Mesendoderm (in vitro differentiated cells): ENCODE measurements at regions not wholly inside any gene's neighbourhood (a gene's known extent, or its start where the extent isn't known, plus 50 kb on each side); places are given as distances from the start of the nearest gene placed in this dataset.

Experiments used
- DNase-seq: peaks from one replicate; pipeline ENCODE4 v3.0.0; 2013
- H2AK5ac ChIP-seq: 2 replicates; pipeline ENCODE4 v1.6.1; 2013; ENCODE audit warnings: low read length, inconsistent platforms
- H2BK120ac ChIP-seq: 2 replicates; pipeline ENCODE4 v1.6.1; 2013; ENCODE audit warnings: low read depth, mild to moderate bottlenecking, low read length, moderate library complexity, mixed read lengths
- H2BK15ac ChIP-seq: replicated peaks from 2 replicates; pipeline ENCODE4 v1.6.1; 2013; ENCODE audit warnings: low read depth, mild to moderate bottlenecking, moderate library complexity
- H2BK5ac ChIP-seq: 2 replicates; pipeline ENCODE4 v1.6.1; 2013; ENCODE audit warnings: low read length, inconsistent platforms
- H3K18ac ChIP-seq: 2 replicates; pipeline ENCODE4 v1.6.1; 2013; ENCODE audit warnings: mild to moderate bottlenecking, low read length, mixed read lengths
- H3K23ac ChIP-seq: one replicate; pipeline ENCODE4 v1.6.1; 2013; ENCODE audit warnings: low read length
- H3K27ac ChIP-seq: 2 replicates; pipeline ENCODE4 v1.5.1; 2013; ENCODE audit warnings: low read depth, mild to moderate bottlenecking, inconsistent platforms, low read length, moderate library complexity
- H3K27me3 ChIP-seq: 2 replicates; pipeline ENCODE4 v1.6.1; 2013; ENCODE audit warnings: low read length, control low read depth, mild to moderate bottlenecking, inconsistent platforms; ENCODE audit not compliant: insufficient read depth, poor library complexity
- H3K36me3 ChIP-seq: 2 replicates; pipeline ENCODE4 v1.6.1; 2013; ENCODE audit warnings: low read length, inconsistent platforms; ENCODE audit not compliant: control insufficient read depth, insufficient read depth
- H3K4ac ChIP-seq: one replicate; pipeline ENCODE4 v1.6.1; 2013; ENCODE audit warnings: low read depth, mild to moderate bottlenecking, low read length, moderate library complexity
- H3K4me1 ChIP-seq: 2 replicates; pipeline ENCODE4 v1.6.1; 2013; ENCODE audit warnings: low read depth, low read length, inconsistent platforms; ENCODE audit not compliant: control insufficient read depth
- H3K4me2 ChIP-seq: 2 replicates; pipeline ENCODE4 v1.6.1; 2013; ENCODE audit warnings: low read length
- H3K4me3 ChIP-seq: 2 replicates; pipeline ENCODE4 v1.5.1; 2013; ENCODE audit warnings: mild to moderate bottlenecking, low read length
- H3K56ac ChIP-seq: one replicate; pipeline ENCODE4 v1.6.1; 2013; ENCODE audit warnings: low read length
- H3K79me1 ChIP-seq: 2 replicates; pipeline ENCODE4 v1.6.1; 2013; ENCODE audit warnings: low read length, inconsistent platforms
- H3K79me2 ChIP-seq: 2 replicates; pipeline ENCODE4 v1.6.1; 2013; ENCODE audit warnings: mild to moderate bottlenecking, low read length; ENCODE audit not compliant: control insufficient read depth, insufficient read depth
- H3K9ac ChIP-seq: 2 replicates; pipeline ENCODE4 v1.6.1; 2013; ENCODE audit warnings: low read length, inconsistent platforms
- H4K5ac ChIP-seq: one replicate; pipeline ENCODE4 v1.6.1; 2013; ENCODE audit warnings: low read length
- H4K8ac ChIP-seq: one replicate; pipeline ENCODE4 v1.6.1; 2013; ENCODE audit warnings: low read depth, mild to moderate bottlenecking, control low read depth, low read length, moderate library complexity
- WGBS: extraction: QIAGEN DNeasy Blood & Tissue Kit; methylation state at CpG from one replicate; pipeline ENCODE4 v1.1.7; 2013; ENCODE audit warnings: low lambda C conversion rate, missing lambda C conversion rate; ENCODE audit not compliant: insufficient coverage; ENCODE audit errors: extremely low coverage; 5-methylcytosine and 5-hydroxymethylcytosine counted together

GRCh38 chr14:81729622-81730021, 196.0 kb upstream of the SEL1L start:
- Histone ChIP-seq H4K5ac (no peak overlapping the region), H3K18ac (no peak overlapping the region), H3K79me1 (no peaks in the 10 kb centered on the region), H3K4me3 (no peak overlapping the region), H3K36me3 (no peaks in the 10 kb centered on the region), H2BK120ac (no peak overlapping the region), H2BK15ac (no peak overlapping the region), H3K23ac (no peak overlapping the region), H3K4me1 (no peaks in the 10 kb centered on the region), H3K9ac (no peak overlapping the region), H3K56ac (no peak overlapping the region), H3K79me2 (no peaks in the 10 kb centered on the region), H2AK5ac (no peak overlapping the region), H3K27ac (no peak overlapping the region), H2BK5ac (no peak overlapping the region), H3K4me2 (no peak overlapping the region), H3K27me3 (no peaks in the 10 kb centered on the region), H4K8ac (no peak overlapping the region), H3K4ac (no peak overlapping the region)
- WGBS, result no CpG with 5 or more reads among the region's 3 CpGs
- no peak for DNase-seq

GRCh38 chr14:81737938-81738337, 204.3 kb upstream of the SEL1L start:
- H2BK15ac ChIP-seq, result no peak overlapping the region
- no peak overlapping the region for H3K4me3 ChIP-seq

GRCh38 chr14:81738946-81739659, 205.4 kb upstream of the SEL1L start:
- H3K36me3 ChIP-seq, result no peaks in the 10 kb centered on the region
- no peak overlapping the region for H2BK5ac ChIP-seq
- H3K23ac ChIP-seq, result no peak overlapping the region
- DNase-seq, result no peak
- H3K56ac ChIP-seq, result no peak overlapping the region
- no peak overlapping the region for H2BK120ac ChIP-seq
- no peak overlapping the region for H3K4me3 ChIP-seq
- no peak overlapping the region for H4K5ac ChIP-seq
- H3K18ac ChIP-seq, result no peak overlapping the region
- H3K79me1 ChIP-seq, result no peaks in the 10 kb centered on the region
- H3K4ac ChIP-seq, result no peak overlapping the region
- no peak overlapping the region for H3K27ac ChIP-seq
- no peak overlapping the region for H2BK15ac ChIP-seq
- H3K4me2 ChIP-seq, result no peak overlapping the region
- no peak overlapping the region for H4K8ac ChIP-seq
- WGBS, result no CpG with 5 or more reads among the region's 4 CpGs
- H3K9ac ChIP-seq, result no peak overlapping the region
- no peaks in the 10 kb centered on the region for H3K27me3 ChIP-seq
- H3K79me2 ChIP-seq, result no peaks in the 10 kb centered on the region
- no peak overlapping the region for H2AK5ac ChIP-seq
- H3K4me1 ChIP-seq, result no peaks in the 10 kb centered on the region

More at GRCh38 chr14:81737938-81738337, 204.3 kb upstream of the SEL1L start:
- H3K27me3 ChIP-seq, result no peaks in the 10 kb centered on the region
- no peak overlapping the region for H3K18ac ChIP-seq
- H3K4me1 ChIP-seq, result no peaks in the 10 kb centered on the region
- H4K5ac ChIP-seq, result no peak overlapping the region
- H3K23ac ChIP-seq, result no peak overlapping the region
- peak; percentile 3 for DNase-seq
- no peaks in the 10 kb centered on the region for H3K36me3 ChIP-seq
- no peak overlapping the region for H3K9ac ChIP-seq
- no peaks in the 10 kb centered on the region for H3K79me2 ChIP-seq
- H3K4ac ChIP-seq, result no peak overlapping the region
- H2BK120ac ChIP-seq, result no peak overlapping the region
- no CpG with 5 or more reads among the region's 2 CpGs for WGBS
- no peak overlapping the region for H3K4me2 ChIP-seq
- H3K79me1 ChIP-seq, result no peaks in the 10 kb centered on the region
- no peak overlapping the region for H3K56ac ChIP-seq
- H4K8ac ChIP-seq, result no peak overlapping the region
- no peak overlapping the region for H2BK5ac ChIP-seq
- no peak overlapping the region for H2AK5ac ChIP-seq
- no peak overlapping the region for H3K27ac ChIP-seq

- WGBS, result no CpG with 5 or more reads among the region's 1 CpG
- no peak overlapping the region for H3K56ac ChIP-seq
- no peak overlapping the region for H4K5ac ChIP-seq
- no peak overlapping the region for H3K4me2 ChIP-seq
- H3K27ac ChIP-seq, result no peak overlapping the region
- H3K18ac ChIP-seq, result no peak overlapping the region
- no peaks in the 10 kb centered on the region for H3K79me1 ChIP-seq
- H2BK120ac ChIP-seq, result no peak overlapping the region
- no peak overlapping the region for H2AK5ac ChIP-seq
- no peaks in the 10 kb centered on the region for H3K4me1 ChIP-seq
- no peak for DNase-seq
- H2BK5ac ChIP-seq, result no peak overlapping the region
- no peak overlapping the region for H3K4me3 ChIP-seq
- no peaks in the 10 kb centered on the region for H3K36me3 ChIP-seq
- no peaks in the 10 kb centered on the region for H3K79me2 ChIP-seq
- no peak overlapping the region for H3K23ac ChIP-seq
- H2BK15ac ChIP-seq, result no peak overlapping the region
- no peak overlapping the region for H3K9ac ChIP-seq
- H3K4ac ChIP-seq, result no peak overlapping the region
- no peak overlapping the region for H4K8ac ChIP-seq
- H3K27me3 ChIP-seq, result no peaks in the 10 kb centered on the region
Observed at GRCh38 chr14:81743605-81744004, 210.0 kb upstream of the SEL1L start.

- H3K36me3 ChIP-seq, result no peaks in the 10 kb centered on the region
- no CpG with 5 or more reads among the region's 2 CpGs for WGBS
- no peaks in the 10 kb centered on the region for H3K4me1 ChIP-seq
- H3K27me3 ChIP-seq, result no peaks in the 10 kb centered on the region
- H2AK5ac ChIP-seq, result no peak overlapping the region
- H3K9ac ChIP-seq, result no peak overlapping the region
- no peak overlapping the region for H2BK120ac ChIP-seq
- H4K5ac ChIP-seq, result no peak overlapping the region
- no peak overlapping the region for H3K27ac ChIP-seq
- no peak for DNase-seq
- H3K4ac ChIP-seq, result no peak overlapping the region
- H2BK5ac ChIP-seq, result no peak overlapping the region
- H2BK15ac ChIP-seq, result no peak overlapping the region
- H3K4me2 ChIP-seq, result no peak overlapping the region
- H3K79me2 ChIP-seq, result no peaks in the 10 kb centered on the region
- H3K56ac ChIP-seq, result no peak overlapping the region
- no peak overlapping the region for H3K18ac ChIP-seq
- H4K8ac ChIP-seq, result no peak overlapping the region
- no peak overlapping the region for H3K4me3 ChIP-seq
- H3K79me1 ChIP-seq, result no peaks in the 10 kb centered on the region
- H3K23ac ChIP-seq, result no peak overlapping the region
Observed at GRCh38 chr14:81751198-81751597, 217.5 kb upstream of the SEL1L start.

- Histone ChIP-seq H2BK15ac (no peak overlapping the region), H2BK5ac (no peak overlapping the region), H2AK5ac (no peak overlapping the region), H3K79me1 (no peaks in the 10 kb centered on the region), H3K4me2 (no peak overlapping the region), H3K56ac (no peak overlapping the region), H4K8ac (no peak overlapping the region), H3K4me3 (no peak overlapping the region), H4K5ac (no peak overlapping the region), H3K27me3 (no peaks in the 10 kb centered on the region), H3K36me3 (no peaks in the 10 kb centered on the region), H2BK120ac (no peak overlapping the region), H3K9ac (no peak overlapping the region), H3K18ac (no peak overlapping the region), H3K23ac (no peak overlapping the region), H3K27ac (no peak overlapping the region), H3K4me1 (no peaks in the 10 kb centered on the region), H3K4ac (no peak overlapping the region), H3K79me2 (no peaks in the 10 kb centered on the region)
- no CpG with 5 or more reads among the region's 2 CpGs for WGBS
- DNase-seq, result no peak
Observed at GRCh38 chr14:81759541-81759940, 225.9 kb upstream of the SEL1L start.
